OCI-LY7 (cell line): ENCODE measurements at regions not wholly inside any gene's neighbourhood (a gene's known extent, or its start where the extent isn't known, plus 50 kb on each side); places are given as distances from the start of the nearest gene placed in this dataset.
A peak's percentile ranks its signal among the peaks of the same experiment; 100 is the strongest.

Experiments used
- BruUV-seq: library from RNA; stranded (reverse); fragments of 400-500 nt; replicated peaks from 2 replicates; lab custom pipeline; 2021; lab: Mats Ljungman, UMichigan
- CTCF ChIA-PET: fragments of 300-600 bp; sonication (Branson Sonifier 250); formaldehyde crosslinking; loops from one replicate; lab custom pipeline; 2022; ENCODE audit warnings: antibody characterized with exemption; ENCODE audit not compliant: unreplicated experiment; lab: Charles Lee
- POLR2A ChIA-PET: fragments of 300-600 bp; sonication (Branson Sonifier 250); formaldehyde crosslinking; loops from one replicate; lab custom pipeline; 2022; ENCODE audit warnings: antibody characterized with exemption; lab: Charles Lee
- DNase-seq: peaks from one replicate; pipeline ENCODE4 v3.0.0-alpha.2; 2015; ENCODE audit warnings: low spot score
- H2AFZ ChIP-seq: fragments of 200-600 bp; sonication (generic), shearing (Covaris generic); 2 replicates; pipeline ENCODE4 v1.6.1; 2014; ENCODE audit warnings: mild to moderate bottlenecking, antibody characterized with exemption, low read length, moderate library complexity
- H3K27ac ChIP-seq: fragments of 200-600 bp; sonication (generic); 2 replicates; pipeline ENCODE4 v1.5.1; 2014; ENCODE audit warnings: mixed run types, low read depth, mild to moderate bottlenecking, moderate library complexity, low read length, inconsistent platforms; ENCODE audit not compliant: poor library complexity, severe bottlenecking
- H3K36me3 ChIP-seq: fragments of 200-600 bp; sonication (generic); 2 replicates; pipeline ENCODE4 v1.6.1; 2014; ENCODE audit warnings: mild to moderate bottlenecking, antibody characterized with exemption, low read length, moderate library complexity, mixed read lengths; ENCODE audit not compliant: insufficient read depth
- H3K4me1 ChIP-seq: fragments of 200-600 bp; sonication (generic); 2 replicates; pipeline ENCODE4 v1.5.1; 2014; ENCODE audit warnings: mild to moderate bottlenecking, low read length; ENCODE audit not compliant: insufficient read depth, poor library complexity, severe bottlenecking
- H3K4me2 ChIP-seq: fragments of 200-600 bp; sonication (generic); 2 replicates; pipeline ENCODE4 v1.6.1; 2014; ENCODE audit warnings: mild to moderate bottlenecking, low read length
- H3K4me3 ChIP-seq: fragments of 200-600 bp; sonication (generic); 2 replicates; pipeline ENCODE4 v1.5.1; 2014; ENCODE audit warnings: mild to moderate bottlenecking, low read depth, low read length; ENCODE audit not compliant: poor library complexity, severe bottlenecking
- H3K79me2 ChIP-seq: fragments of 200-600 bp; sonication (generic); 2 replicates; pipeline ENCODE4 v1.6.1; 2016; ENCODE audit warnings: low read depth, mild to moderate bottlenecking, low read length, moderate library complexity, mixed read lengths; ENCODE audit not compliant: insufficient read depth
- H3K9me2 ChIP-seq: fragments of 200-600 bp; sonication (generic); 2 replicates; pipeline ENCODE4 v1.6.1; 2016; ENCODE audit warnings: mild to moderate bottlenecking, low read length, mixed read lengths; ENCODE audit not compliant: insufficient read depth
- H3K9me3 ChIP-seq: fragments of 200-600 bp; sonication (generic); 2 replicates; pipeline ENCODE4 v1.6.1; 2014; ENCODE audit warnings: mild to moderate bottlenecking, mixed run types, low read length, mixed read lengths
- H4K20me1 ChIP-seq: fragments of 200-600 bp; sonication (generic); 2 replicates; pipeline ENCODE4 v1.6.1; 2014; ENCODE audit warnings: mild to moderate bottlenecking, antibody characterized with exemption, low read length, moderate library complexity, mixed read lengths; ENCODE audit not compliant: insufficient read depth
- EZH2phosphoT487 ChIP-seq: fragments of 200-600 bp; sonication (generic); IDR thresholded peaks from 2 replicates; pipeline ENCODE4 v1.6.1; 2018; ENCODE audit warnings: low read depth, borderline replicate concordance, mild to moderate bottlenecking, mixed run types, antibody characterized with exemption, low read length, moderate library complexity, mixed read lengths
- intact Hi-C: fragments of 100-400 bp; cut with micrococcal nuclease; formaldehyde crosslinking; loops from one replicate; pipeline ENCODE4 v1.10.0; 2022; ENCODE audit not compliant: unreplicated experiment
- TF ChIP-seq, protein P1 (sequence below): fragments of 200-600 bp; sonication (generic); conservative IDR thresholded peaks from 2 replicates; pipeline ENCODE4 v1.5.1; 2014; ENCODE audit warnings: mild to moderate bottlenecking, antibody characterized with exemption, low read length, moderate library complexity, mixed read lengths

DNA sequence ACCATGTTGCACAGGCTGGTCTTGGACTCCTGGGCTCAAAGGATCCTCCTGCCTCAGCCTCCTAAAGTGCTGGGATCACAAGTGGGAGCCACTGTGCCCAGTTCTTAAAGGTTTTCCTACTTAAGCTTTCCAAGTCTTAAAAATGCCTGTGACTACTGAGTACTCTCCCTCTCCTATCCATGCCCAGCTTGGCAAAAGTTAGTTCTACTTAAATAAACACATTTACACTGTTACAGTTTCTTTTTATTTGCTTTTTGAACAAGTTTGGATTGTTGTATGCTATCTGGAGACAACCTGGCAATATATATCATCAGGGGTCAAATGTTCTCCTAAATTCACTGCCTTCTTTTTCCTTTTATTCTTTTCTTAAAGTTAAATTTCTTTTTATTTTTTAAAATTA, 61.0 kb upstream of the GCM1 start:
- Histone ChIP-seq H3K4me1 (no peaks in the 10 kb centered on the region), H3K79me2 (no peaks in the 10 kb centered on the region), H4K20me1 (no peaks in the 10 kb centered on the region), H3K4me2 (no peak overlapping the region), H3K36me3 (no peaks in the 10 kb centered on the region), H3K27ac (no peak overlapping the region), H3K9me3 (no peaks in the 10 kb centered on the region), H2AFZ (no peak overlapping the region), H3K4me3 (no peak overlapping the region), H3K9me2 (no peaks in the 10 kb centered on the region)
- ChIA-PET CTCF (no interaction called here), POLR2A (interaction anchor here (0.7 kb wide), 1 partner anchor 41 kb away, joined by 7 read pairs; no protein-coding TSS in a partner anchor)
- no TSS peak for BruUV-seq
- no peak for DNase-seq
- TF ChIP-seq, protein P1, sequence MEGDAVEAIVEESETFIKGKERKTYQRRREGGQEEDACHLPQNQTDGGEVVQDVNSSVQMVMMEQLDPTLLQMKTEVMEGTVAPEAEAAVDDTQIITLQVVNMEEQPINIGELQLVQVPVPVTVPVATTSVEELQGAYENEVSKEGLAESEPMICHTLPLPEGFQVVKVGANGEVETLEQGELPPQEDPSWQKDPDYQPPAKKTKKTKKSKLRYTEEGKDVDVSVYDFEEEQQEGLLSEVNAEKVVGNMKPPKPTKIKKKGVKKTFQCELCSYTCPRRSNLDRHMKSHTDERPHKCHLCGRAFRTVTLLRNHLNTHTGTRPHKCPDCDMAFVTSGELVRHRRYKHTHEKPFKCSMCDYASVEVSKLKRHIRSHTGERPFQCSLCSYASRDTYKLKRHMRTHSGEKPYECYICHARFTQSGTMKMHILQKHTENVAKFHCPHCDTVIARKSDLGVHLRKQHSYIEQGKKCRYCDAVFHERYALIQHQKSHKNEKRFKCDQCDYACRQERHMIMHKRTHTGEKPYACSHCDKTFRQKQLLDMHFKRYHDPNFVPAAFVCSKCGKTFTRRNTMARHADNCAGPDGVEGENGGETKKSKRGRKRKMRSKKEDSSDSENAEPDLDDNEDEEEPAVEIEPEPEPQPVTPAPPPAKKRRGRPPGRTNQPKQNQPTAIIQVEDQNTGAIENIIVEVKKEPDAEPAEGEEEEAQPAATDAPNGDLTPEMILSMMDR = no peak
- TF ChIP-seq EZH2phosphoT487 = no peak
- intact Hi-C loops = no loop called here

DNA sequence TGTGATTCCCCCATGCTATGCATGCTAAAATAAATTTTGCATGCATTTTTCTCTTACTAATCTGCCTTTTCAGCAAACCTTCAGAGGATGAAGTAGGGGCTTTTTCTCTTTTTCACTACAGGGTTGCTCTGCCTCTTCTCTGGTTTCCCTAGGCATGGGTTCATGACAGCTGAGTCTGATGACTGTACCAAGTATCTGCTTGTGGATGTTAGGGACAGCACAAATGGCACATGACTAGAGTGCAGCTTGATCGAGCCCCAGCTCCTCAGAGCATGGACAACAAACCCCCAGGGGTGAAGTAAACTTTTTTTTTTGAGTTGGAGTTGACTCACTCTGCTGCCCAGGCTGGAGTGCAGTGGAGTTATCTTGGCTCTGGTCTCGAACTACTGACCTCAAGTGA, 57.1 kb upstream of the GCM1 start:
- H3K36me3 ChIP-seq = no peaks in the 10 kb centered on the region
- BruUV-seq = no TSS peak
- POLR2A ChIA-PET = interaction anchor here (0.6 to 0.9 kb wide), 2 partner anchors 20 to 26 kb away, joined by 5 read pairs; no protein-coding TSS in a partner anchor
- no peak overlapping the region for H2AFZ ChIP-seq
- no peaks in the 10 kb centered on the region for H4K20me1 ChIP-seq
- DNase-seq = no peak
- no peaks in the 10 kb centered on the region for H3K9me3 ChIP-seq
- CTCF ChIA-PET = interaction anchor here (0.8 kb wide), 1 partner anchor 33 kb away, joined by 3 read pairs; no protein-coding TSS in a partner anchor
- H3K4me1 ChIP-seq = peaks cover 17% of the 10 kb centered on the region
- intact Hi-C loops = no loop called here
- no peak overlapping the region for H3K4me2 ChIP-seq
- H3K9me2 ChIP-seq = no peaks in the 10 kb centered on the region
- TF ChIP-seq, protein P1 = no peak
- no peak for TF ChIP-seq EZH2phosphoT487
- H3K27ac ChIP-seq = no peak overlapping the region
- no peaks in the 10 kb centered on the region for H3K79me2 ChIP-seq
- H3K4me3 ChIP-seq = no peak overlapping the region

DNA sequence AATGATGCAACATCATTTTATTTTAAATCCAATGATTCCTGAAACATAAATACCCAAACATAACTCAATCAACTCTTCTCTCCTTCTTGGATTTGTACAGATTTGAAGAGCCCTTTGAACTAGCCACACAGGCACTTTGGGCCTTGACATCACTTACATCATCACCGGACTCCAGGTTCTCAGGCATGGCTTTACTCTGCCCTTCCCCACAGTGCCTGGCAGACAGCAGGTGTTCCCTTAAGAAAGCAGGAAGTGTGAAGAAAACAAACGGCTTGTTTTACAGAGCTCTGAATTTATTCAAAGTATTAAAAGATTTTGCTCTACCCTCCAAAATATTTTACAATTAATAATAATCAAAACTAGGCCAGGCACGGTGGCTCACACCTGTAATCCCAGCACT, 54.8 kb upstream of the GCM1 start:
- peak; percentile 37 for DNase-seq
- intact Hi-C loops = no loop called here
- Histone ChIP-seq H3K4me3 (no peak overlapping the region), H3K79me2 (no peaks in the 10 kb centered on the region), H3K4me2 (peak overlapping the region; percentile 20; the same call in 1 of the 2 replicates), H2AFZ (no peak overlapping the region), H3K4me1 (peaks cover 31% of the 10 kb centered on the region), H3K27ac (no peak overlapping the region), H3K9me3 (no peaks in the 10 kb centered on the region), H3K36me3 (no peaks in the 10 kb centered on the region), H3K9me2 (no peaks in the 10 kb centered on the region), H4K20me1 (no peaks in the 10 kb centered on the region)
- ChIA-PET POLR2A (interaction anchor here (0.6 to 1.1 kb wide), 3 partner anchors 15 to 199 kb away, joined by 4 to 8 read pairs (median 5); no protein-coding TSS in a partner anchor), CTCF (no interaction called here)
- TF ChIP-seq EZH2phosphoT487 = no peak
- TF ChIP-seq, protein P1 = no peak
- no TSS peak for BruUV-seq
